ENCODE measurements at regions not wholly inside any gene's neighbourhood (a gene's known extent, or its start where the extent isn't known, plus 50 kb on each side); places are given as distances from the start of the nearest gene placed in this dataset.

GRCh38 chr10:84837041-84837812 lies 508.8 kb downstream of the CCSER2 start:
- POLR2A ChIA-PET: no interaction called here
- CTCF ChIA-PET: no interaction called here
- TF ChIP-seq CTCF (IDR thresholded peaks at IDR 0.05; ENCODE audit: insufficient read depth, low read length, missing control alignments): no peak
- H3K4me3 ChIP-seq (ENCODE audit: low read depth, low read length): no peak overlapping the region
- DNase-seq (ENCODE audit: low read depth, low spot score): no peak

DNA sequence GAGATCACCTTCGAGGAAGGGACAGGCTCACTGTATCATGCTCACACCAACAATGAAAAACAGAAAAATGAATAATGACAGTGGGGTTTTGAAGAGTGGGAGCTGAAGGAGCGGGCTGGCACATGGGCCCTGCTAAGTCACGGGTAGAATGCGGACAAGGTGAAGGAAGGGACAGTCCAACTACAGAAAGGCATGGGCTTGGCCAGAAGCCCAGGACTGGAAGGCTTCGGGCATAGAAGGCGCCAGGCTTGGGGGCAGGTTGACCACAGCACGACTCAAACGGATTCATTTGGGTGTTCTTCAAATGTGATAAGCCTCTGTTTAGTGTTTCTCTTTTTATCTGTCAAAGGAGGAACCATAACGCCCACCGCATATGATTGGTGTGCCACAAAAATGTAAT lies 509.5 kb downstream of the CCSER2 start:
- DNase-seq (ENCODE audit: low read depth, low spot score): no peak
- ChIA-PET POLR2A (interaction anchor here (0.6 kb wide), 1 partner anchor 11 kb away, joined by 3 read pairs; no protein-coding TSS in a partner anchor), CTCF (no interaction called here)
- TF ChIP-seq CTCF (IDR thresholded peaks at IDR 0.05; ENCODE audit: insufficient read depth, low read length, missing control alignments): no peak
- no peak overlapping the region for H3K4me3 ChIP-seq (ENCODE audit: low read depth, low read length)

DNA sequence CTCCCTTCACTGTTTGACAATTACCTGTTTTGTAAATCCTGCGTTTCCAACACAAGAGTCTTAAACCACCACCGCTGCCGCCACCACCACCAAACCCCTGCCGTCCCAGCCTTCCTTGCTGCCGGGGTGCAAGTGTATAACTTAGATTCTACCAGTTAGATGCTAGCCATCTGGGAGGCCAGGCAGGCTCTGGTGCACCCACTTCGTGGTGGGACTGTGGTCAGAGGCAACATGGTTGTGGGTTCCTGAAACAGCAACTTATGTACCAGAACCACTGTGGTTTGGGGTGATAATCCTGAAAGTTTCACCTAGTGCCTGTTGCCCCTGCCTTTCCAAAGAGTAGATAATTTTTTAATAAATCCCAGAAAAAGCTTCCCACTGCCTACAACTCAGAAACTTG lies 510.5 kb downstream of the CCSER2 start:
- CTCF ChIA-PET: no interaction called here
- POLR2A ChIA-PET: interaction anchor here (0.6 kb wide), 1 partner anchor 12 kb away, joined by 3 read pairs; no protein-coding TSS in a partner anchor
- H3K4me3 ChIP-seq (ENCODE audit: low read depth, low read length): no peak overlapping the region
- DNase-seq (ENCODE audit: low read depth, low spot score): no peak
- no peak for TF ChIP-seq CTCF (IDR thresholded peaks at IDR 0.05; ENCODE audit: insufficient read depth, low read length, missing control alignments)

- CTCF ChIA-PET: no interaction called here
- H3K4me3 ChIP-seq (ENCODE audit: low read depth, low read length): no peak overlapping the region
- no peak for DNase-seq (ENCODE audit: low read depth, low spot score)
- POLR2A ChIA-PET: no interaction called here
- TF ChIP-seq CTCF (IDR thresholded peaks at IDR 0.05; ENCODE audit: insufficient read depth, low read length, missing control alignments): no peak
Observed at GRCh38 chr10:84842593-84842992, 514.2 kb downstream of the CCSER2 start.

DNA sequence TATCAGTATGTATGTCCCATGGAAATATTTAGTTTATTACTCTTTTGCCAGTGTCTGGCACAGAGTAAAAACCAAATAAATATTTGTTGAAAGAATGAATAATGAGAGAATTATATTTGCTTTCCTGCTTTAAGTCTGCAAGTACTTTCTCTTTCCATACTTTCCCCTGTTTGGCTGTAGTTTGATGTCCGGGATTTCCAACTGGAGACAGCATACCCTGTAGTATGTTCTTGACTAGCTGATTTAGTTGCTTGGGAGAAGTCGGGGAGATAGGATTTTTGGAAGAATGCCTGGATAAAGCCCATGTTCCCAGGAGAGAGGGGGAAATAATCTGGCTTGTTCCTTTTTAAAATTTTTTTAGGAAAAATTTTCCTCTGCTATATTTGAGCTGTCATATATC lies 516.1 kb downstream of the CCSER2 start:
- no peak for DNase-seq (ENCODE audit: low read depth, low spot score)
- no peak overlapping the region for H3K4me3 ChIP-seq (ENCODE audit: low read depth, low read length)
- ChIA-PET CTCF (no interaction called here), POLR2A (no interaction called here)
- TF ChIP-seq CTCF (IDR thresholded peaks at IDR 0.05; ENCODE audit: insufficient read depth, low read length, missing control alignments): no peak

DNA sequence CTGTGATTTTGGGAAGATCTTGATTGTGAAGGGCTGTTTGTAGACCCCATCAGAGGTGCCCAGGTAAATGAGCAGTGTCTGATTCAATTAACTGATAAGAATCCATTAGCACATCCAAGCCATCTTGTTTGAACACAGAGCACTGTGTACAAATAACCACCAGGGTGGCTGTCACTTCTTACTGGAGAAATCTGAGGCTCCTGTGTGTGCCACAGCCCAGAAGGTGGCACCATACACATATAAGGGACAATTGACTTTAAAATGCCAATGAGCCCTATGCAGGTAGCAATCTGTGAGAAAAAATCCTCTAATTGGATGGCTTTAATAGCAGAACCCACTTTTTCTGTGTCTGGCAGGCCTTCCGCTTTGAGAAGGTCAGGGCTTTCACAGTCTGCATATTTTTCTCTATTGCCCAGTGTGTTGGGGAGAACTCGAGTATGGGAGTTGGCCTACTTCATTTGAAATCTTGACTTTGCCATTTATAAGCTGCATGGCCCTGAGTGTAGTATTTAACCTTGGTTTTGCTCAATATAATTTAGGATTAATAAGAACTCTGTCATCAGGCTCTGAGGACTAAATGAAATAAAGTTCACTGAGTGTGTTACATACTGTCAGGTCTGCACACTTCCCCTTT lies 517.4 kb downstream of the CCSER2 start:
- POLR2A ChIA-PET: no interaction called here
- TF ChIP-seq CTCF (IDR thresholded peaks at IDR 0.05; ENCODE audit: insufficient read depth, low read length, missing control alignments): no peak
- H3K4me3 ChIP-seq (ENCODE audit: low read depth, low read length): no peak overlapping the region
- DNase-seq (ENCODE audit: low read depth, low spot score): no peak
- CTCF ChIA-PET: no interaction called here

All from AG04449 (cell line).